ENCODE measurements at regions not wholly inside any gene's neighbourhood (a gene's known extent, or its start where the extent isn't known, plus 50 kb on each side); places are given as distances from the start of the nearest gene placed in this dataset.

- Mint-ChIP-seq H3K4me1 (peaks cover 9 to 11% of the 10 kb centered on the region in 2 experiments), H3K4me3 (no peak overlapping the region), H3K9me3 (no peaks in the 10 kb centered on the region), H3K27me3 (ENCODE audit: low read depth) (peaks cover 5% of the 10 kb centered on the region), H3K36me3 (ENCODE audit: insufficient read depth in 1 of 3, low read depth in 3 of 3) (no peaks in the 10 kb centered on the region), H3K27ac (no peak overlapping the region; a peak in 1 of 7 replicates)
- no peaks in the 10 kb centered on the region for H4K20me1 ChIP-seq (ENCODE audit: control insufficient read depth, insufficient read depth, insufficient read length)
- H3K23ac ChIP-seq (ENCODE audit: insufficient read length, low read depth, low read length): no peak overlapping the region
- no peaks in the 10 kb centered on the region for H3K9me3 ChIP-seq (ENCODE audit: control insufficient read depth, low read depth, low read length)
- no peak for TF ChIP-seq CTCF (conservative IDR thresholded peaks at IDR 0.05)
- H3K79me1 ChIP-seq (ENCODE audit: insufficient read depth, low read depth, low read length, poor library complexity, severe bottlenecking): no peaks in the 10 kb centered on the region
- H3K79me2 ChIP-seq (ENCODE audit: insufficient read depth, low read length): no peaks in the 10 kb centered on the region
- no peak overlapping the region for H4K5ac ChIP-seq (ENCODE audit: insufficient read length, low read depth, low read length)
- H3K23me2 ChIP-seq (ENCODE audit: insufficient read length, low read depth, low read length, poor library complexity, severe bottlenecking): no peaks in the 10 kb centered on the region
- no peak overlapping the region for H3T11ph ChIP-seq (ENCODE audit: low read length)
- no peak overlapping the region for H3K14ac ChIP-seq (ENCODE audit: insufficient read depth, low read length)
- no peak overlapping the region for H3K18ac ChIP-seq (ENCODE audit: insufficient read length, low read depth, low read length)
- no peak overlapping the region for H4K8ac ChIP-seq (replicated peaks; ENCODE audit: insufficient read length, low read depth, low read length)
- no peak overlapping the region for H3K4me2 ChIP-seq (ENCODE audit: insufficient read depth, insufficient read length, low read length)
- no peak overlapping the region for H2BK120ac ChIP-seq (ENCODE audit: low read depth, low read length, poor library complexity, severe bottlenecking)
- H3K4ac ChIP-seq (ENCODE audit: low read depth, low read length): no peak overlapping the region
- H3K27me3 ChIP-seq (ENCODE audit: insufficient read depth, low read length): no peaks in the 10 kb centered on the region; the same call in 1 of the 2 replicates
- H2BK15ac ChIP-seq (ENCODE audit: low read depth, low read length): no peak overlapping the region
- H2AFZ ChIP-seq (ENCODE audit: low read length): no peak overlapping the region
- H3K56ac ChIP-seq (ENCODE audit: insufficient read length, low read depth, low read length): no peak overlapping the region
- no peak for DNase-seq
- H2BK20ac ChIP-seq (ENCODE audit: low read depth, low read length, poor library complexity, severe bottlenecking): no peak overlapping the region
- H3K4me1 ChIP-seq (ENCODE audit: insufficient read depth, low read length): no peaks in the 10 kb centered on the region; the same call in 1 of the 2 replicates
- H2BK5ac ChIP-seq (ENCODE audit: insufficient read length, low read length): no peak overlapping the region
- H2BK12ac ChIP-seq (ENCODE audit: insufficient read length, low read depth, low read length): no peak overlapping the region
- no peak overlapping the region for H4K91ac ChIP-seq (ENCODE audit: insufficient read length, low read depth, low read length)
- WGBS (ENCODE audit: extremely low coverage, insufficient read length, low lambda C conversion rate): no CpG with 5 or more reads among the region's 3 CpGs
- no peak overlapping the region for H3K9ac ChIP-seq (ENCODE audit: extremely low read depth, insufficient read length, low read length)
- no peak overlapping the region for H3K27ac ChIP-seq (ENCODE audit: insufficient read length, low read depth, low read length)
- no peak overlapping the region for H2AK5ac ChIP-seq (ENCODE audit: insufficient read length, low read length)
Measured at GRCh38 chr6:37551446-37551845, 51.8 kb upstream of the CCDC167 start.

Measured in H9 (cell line).